ENCODE measurements at regions not wholly inside any gene's neighbourhood (a gene's known extent, or its start where the extent isn't known, plus 50 kb on each side); places are given as distances from the start of the nearest gene placed in this dataset.

DNA sequence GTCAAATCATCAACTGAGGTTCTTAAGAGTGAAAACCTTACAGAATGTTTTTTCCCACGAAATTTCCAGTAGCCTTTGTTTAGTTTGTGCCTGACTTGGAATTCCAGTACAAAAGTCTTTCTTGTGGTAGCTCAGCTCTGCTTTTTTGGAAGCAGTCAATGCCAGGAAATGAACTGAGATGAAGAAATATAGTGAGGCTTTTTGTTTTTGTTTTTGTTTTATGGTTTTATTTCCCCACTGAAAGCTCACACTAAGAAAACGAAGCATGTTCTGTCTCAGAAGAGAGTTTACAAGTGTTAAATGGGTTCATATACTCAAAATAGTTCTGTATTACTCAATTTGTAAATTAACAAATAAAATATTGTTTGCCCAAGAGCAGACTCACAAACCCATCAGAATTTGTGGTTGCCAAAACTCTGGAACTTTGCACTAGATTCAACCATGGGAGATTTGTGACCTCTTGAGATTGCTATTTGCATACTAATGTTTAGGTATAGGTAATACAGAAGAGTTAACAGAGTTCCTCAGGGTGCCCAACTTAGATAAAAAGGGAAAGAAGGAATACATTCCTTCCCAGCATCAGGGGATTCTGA is 1060.8 kb downstream of the FAT4 start:
- H3K4me3 ChIP-seq (ENCODE audit: low read length), result no peak overlapping the region
- Mint-ChIP-seq H3K27ac (no peak overlapping the region), H3K9me3 (peaks cover 0 to 18% (median 14%) of the 10 kb centered on the region in 5 donors), H3K4me1 (no peaks in the 10 kb centered on the region), H3K27me3 (no peaks in the 10 kb centered on the region), H3K36me3 (no peaks in the 10 kb centered on the region), H3K4me3 (no peak overlapping the region)
- H3K27me3 ChIP-seq (ENCODE audit: insufficient read depth, low read length, poor library complexity, severe bottlenecking), result no peaks in the 10 kb centered on the region
- no peaks in the 10 kb centered on the region for H3K36me3 ChIP-seq (ENCODE audit: insufficient read depth, low read length)
- no peak for DNase-seq
- no peaks in the 10 kb centered on the region for H3K9me3 ChIP-seq (ENCODE audit: low read length)
- ChIA-PET CTCF (no interaction called here), POLR2A (no interaction called here)
- H3K27ac ChIP-seq (ENCODE audit: low read depth, low read length), result no peak overlapping the region
- no peaks in the 10 kb centered on the region for H3K4me1 ChIP-seq (ENCODE audit: insufficient read depth, low read length)

- H3K36me3 Mint-ChIP-seq, result no peaks in the 10 kb centered on the region
- CTCF ChIA-PET, result no interaction called here
- Histone ChIP-seq H3K4me1 (ENCODE audit: insufficient read depth, low read length) (no peaks in the 10 kb centered on the region), H3K36me3 (ENCODE audit: insufficient read depth, low read length) (no peaks in the 10 kb centered on the region), H3K27me3 (ENCODE audit: insufficient read depth, low read length, poor library complexity, severe bottlenecking) (no peaks in the 10 kb centered on the region), H3K9me3 (ENCODE audit: low read length) (no peaks in the 10 kb centered on the region), H3K4me3 (ENCODE audit: low read length) (no peak overlapping the region), H3K27ac (ENCODE audit: low read depth, low read length) (no peak overlapping the region)
- H3K9me3 Mint-ChIP-seq, result peaks cover 3 to 16% (median 8%) of the 10 kb centered on the region in 5 donors
- DNase-seq, result no peak
- no peak overlapping the region for H3K4me3 Mint-ChIP-seq
- no peaks in the 10 kb centered on the region for H3K27me3 Mint-ChIP-seq
- POLR2A ChIA-PET, result no interaction called here
- no peak overlapping the region for H3K27ac Mint-ChIP-seq
- no peaks in the 10 kb centered on the region for H3K4me1 Mint-ChIP-seq
Observed at GRCh38 chr4:126385954-126386353, 1071.2 kb downstream of the FAT4 start.

GRCh38 chr4:126386512-126386911 is 1071.8 kb downstream of the FAT4 start:
- Mint-ChIP-seq H3K9me3 (peaks cover 0 to 16% (median 7%) of the 10 kb centered on the region in 5 donors), H3K4me1 (no peaks in the 10 kb centered on the region), H3K27ac (no peak overlapping the region), H3K36me3 (no peaks in the 10 kb centered on the region), H3K4me3 (no peak overlapping the region), H3K27me3 (no peaks in the 10 kb centered on the region)
- ChIA-PET CTCF (no interaction called here), POLR2A (no interaction called here)
- Histone ChIP-seq H3K4me3 (ENCODE audit: low read length) (no peak overlapping the region), H3K9me3 (ENCODE audit: low read length) (no peaks in the 10 kb centered on the region), H3K36me3 (ENCODE audit: insufficient read depth, low read length) (no peaks in the 10 kb centered on the region), H3K4me1 (ENCODE audit: insufficient read depth, low read length) (no peaks in the 10 kb centered on the region), H3K27ac (ENCODE audit: low read depth, low read length) (no peak overlapping the region), H3K27me3 (ENCODE audit: insufficient read depth, low read length, poor library complexity, severe bottlenecking) (no peaks in the 10 kb centered on the region)
- DNase-seq, result no peak

DNA sequence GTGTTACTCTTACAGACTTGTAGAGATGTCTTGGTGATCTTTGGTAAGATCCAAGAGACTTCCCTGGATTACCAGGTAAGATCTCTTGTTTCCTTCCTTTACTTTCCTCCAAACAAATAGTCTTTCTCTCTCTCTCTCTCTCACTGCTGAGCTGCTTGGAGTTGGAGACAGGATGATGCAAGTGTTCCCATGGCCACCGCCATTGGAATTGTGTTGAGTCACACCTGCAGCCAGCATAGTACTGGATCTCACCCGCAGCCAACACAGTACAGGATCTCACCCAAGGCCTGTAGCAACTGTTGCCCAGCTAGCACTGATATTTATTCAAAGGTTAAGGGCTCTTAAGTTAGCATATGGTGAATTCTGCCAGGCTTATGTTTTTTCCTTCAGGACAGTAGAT is 1080.9 kb downstream of the FAT4 start:
- H3K27ac Mint-ChIP-seq, result no peak overlapping the region
- H3K36me3 Mint-ChIP-seq, result peaks cover 0 to 2% (median 0%) of the 10 kb centered on the region in 3 donors
- no peak for DNase-seq
- no peaks in the 10 kb centered on the region for H3K4me1 Mint-ChIP-seq
- Histone ChIP-seq H3K36me3 (ENCODE audit: insufficient read depth, low read length) (no peaks in the 10 kb centered on the region), H3K27ac (ENCODE audit: low read depth, low read length) (no peak overlapping the region), H3K9me3 (ENCODE audit: low read length) (no peaks in the 10 kb centered on the region), H3K27me3 (ENCODE audit: insufficient read depth, low read length, poor library complexity, severe bottlenecking) (no peaks in the 10 kb centered on the region), H3K4me1 (ENCODE audit: insufficient read depth, low read length) (no peaks in the 10 kb centered on the region), H3K4me3 (ENCODE audit: low read length) (no peak overlapping the region)
- H3K9me3 Mint-ChIP-seq, result peaks cover 0 to 28% (median 8%) of the 10 kb centered on the region in 5 donors
- no peak overlapping the region for H3K4me3 Mint-ChIP-seq
- no peaks in the 10 kb centered on the region for H3K27me3 Mint-ChIP-seq
- ChIA-PET CTCF (no interaction called here), POLR2A (no interaction called here)

DNA sequence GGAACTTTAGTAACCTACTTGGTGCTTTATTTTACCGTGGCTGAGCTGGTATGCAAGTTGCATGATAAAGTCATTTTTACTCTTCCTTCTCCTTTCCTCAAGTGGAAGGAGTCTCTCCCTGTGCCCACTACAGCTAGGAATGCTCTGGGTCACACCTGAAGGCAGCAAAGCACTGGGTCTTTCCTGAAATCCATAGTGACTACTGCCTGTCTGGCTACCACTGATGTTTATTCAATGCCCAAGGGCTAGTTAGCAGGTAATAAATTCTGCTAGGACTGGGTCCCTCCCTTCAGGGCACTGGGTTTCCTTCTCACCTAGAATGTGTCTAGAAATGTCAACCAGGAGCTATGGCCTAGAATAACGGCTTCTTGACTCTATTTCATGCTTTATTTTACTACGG is 1081.4 kb downstream of the FAT4 start:
- peaks cover 0 to 28% (median 8%) of the 10 kb centered on the region in 5 donors for H3K9me3 Mint-ChIP-seq
- H3K27ac Mint-ChIP-seq, result no peak overlapping the region
- no peak for DNase-seq
- no peaks in the 10 kb centered on the region for H3K27me3 ChIP-seq (ENCODE audit: insufficient read depth, low read length, poor library complexity, severe bottlenecking)
- H3K27ac ChIP-seq (ENCODE audit: low read depth, low read length), result no peak overlapping the region
- H3K36me3 Mint-ChIP-seq, result peaks cover 0 to 2% (median 0%) of the 10 kb centered on the region in 3 donors
- H3K4me3 ChIP-seq (ENCODE audit: low read length), result no peak overlapping the region
- H3K4me3 Mint-ChIP-seq, result no peak overlapping the region
- H3K36me3 ChIP-seq (ENCODE audit: insufficient read depth, low read length), result no peaks in the 10 kb centered on the region
- no peaks in the 10 kb centered on the region for H3K27me3 Mint-ChIP-seq
- no peaks in the 10 kb centered on the region for H3K4me1 Mint-ChIP-seq
- H3K9me3 ChIP-seq (ENCODE audit: low read length), result no peaks in the 10 kb centered on the region
- CTCF ChIA-PET, result no interaction called here
- H3K4me1 ChIP-seq (ENCODE audit: insufficient read depth, low read length), result no peaks in the 10 kb centered on the region
- POLR2A ChIA-PET, result no interaction called here

- Mint-ChIP-seq H3K4me1 (no peaks in the 10 kb centered on the region), H3K9me3 (peaks cover 0 to 28% (median 8%) of the 10 kb centered on the region in 5 donors), H3K27ac (no peak overlapping the region), H3K27me3 (no peaks in the 10 kb centered on the region), H3K4me3 (no peak overlapping the region), H3K36me3 (peaks cover 0 to 2% (median 0%) of the 10 kb centered on the region in 3 donors)
- Histone ChIP-seq H3K4me1 (ENCODE audit: insufficient read depth, low read length) (no peaks in the 10 kb centered on the region), H3K27me3 (ENCODE audit: insufficient read depth, low read length, poor library complexity, severe bottlenecking) (no peaks in the 10 kb centered on the region), H3K27ac (ENCODE audit: low read depth, low read length) (no peak overlapping the region), H3K36me3 (ENCODE audit: insufficient read depth, low read length) (no peaks in the 10 kb centered on the region), H3K4me3 (ENCODE audit: low read length) (no peak overlapping the region), H3K9me3 (ENCODE audit: low read length) (no peaks in the 10 kb centered on the region)
- no peak for DNase-seq
- ChIA-PET CTCF (no interaction called here), POLR2A (no interaction called here)
Observed at GRCh38 chr4:126396703-126397102, 1081.9 kb downstream of the FAT4 start.

GRCh38 chr4:126404549-126404948 is 1089.8 kb downstream of the FAT4 start:
- H3K27ac ChIP-seq (ENCODE audit: low read depth, low read length), result no peak overlapping the region
- H3K36me3 ChIP-seq (ENCODE audit: insufficient read depth, low read length), result no peaks in the 10 kb centered on the region
- ChIA-PET POLR2A (no interaction called here), CTCF (no interaction called here)
- no peak for DNase-seq
- H3K4me1 Mint-ChIP-seq, result no peaks in the 10 kb centered on the region
- H3K27ac Mint-ChIP-seq, result no peak overlapping the region
- H3K9me3 ChIP-seq (ENCODE audit: low read length), result no peaks in the 10 kb centered on the region
- H3K4me1 ChIP-seq (ENCODE audit: insufficient read depth, low read length), result no peaks in the 10 kb centered on the region
- no peak overlapping the region for H3K4me3 Mint-ChIP-seq
- H3K36me3 Mint-ChIP-seq, result no peaks in the 10 kb centered on the region
- H3K27me3 Mint-ChIP-seq, result no peaks in the 10 kb centered on the region
- H3K9me3 Mint-ChIP-seq, result peaks cover 1 to 19% (median 13%) of the 10 kb centered on the region in 5 donors
- no peaks in the 10 kb centered on the region for H3K27me3 ChIP-seq (ENCODE audit: insufficient read depth, low read length, poor library complexity, severe bottlenecking)
- no peak overlapping the region for H3K4me3 ChIP-seq (ENCODE audit: low read length)

GRCh38 chr4:126405369-126405982 is 1090.7 kb downstream of the FAT4 start:
- no peaks in the 10 kb centered on the region for H3K27me3 Mint-ChIP-seq
- DNase-seq, result no peak
- ChIA-PET CTCF (no interaction called here), POLR2A (no interaction called here)
- H3K4me1 Mint-ChIP-seq, result no peaks in the 10 kb centered on the region
- Histone ChIP-seq H3K4me3 (ENCODE audit: low read length) (no peak overlapping the region), H3K4me1 (ENCODE audit: insufficient read depth, low read length) (no peaks in the 10 kb centered on the region), H3K27me3 (ENCODE audit: insufficient read depth, low read length, poor library complexity, severe bottlenecking) (no peaks in the 10 kb centered on the region), H3K36me3 (ENCODE audit: insufficient read depth, low read length) (no peaks in the 10 kb centered on the region), H3K9me3 (ENCODE audit: low read length) (no peaks in the 10 kb centered on the region), H3K27ac (ENCODE audit: low read depth, low read length) (no peak overlapping the region)
- no peaks in the 10 kb centered on the region for H3K36me3 Mint-ChIP-seq
- H3K4me3 Mint-ChIP-seq, result no peak overlapping the region
- H3K9me3 Mint-ChIP-seq, result peaks cover 1 to 19% (median 13%) of the 10 kb centered on the region in 5 donors
- H3K27ac Mint-ChIP-seq, result no peak overlapping the region
